Testis (tissue), 2 donors: ENCODE measurements at regions not wholly inside any gene's neighbourhood (a gene's known extent, or its start where the extent isn't known, plus 50 kb on each side); places are given as distances from the start of the nearest gene placed in this dataset.

Experiments
- POLR2A ChIP-seq: fragments of 450-650 bp; IDR thresholded peaks from one replicate; pipeline ENCODE4 v1.6.1; 2017; ENCODE audit warnings: antibody characterized with exemption, mild to moderate bottlenecking, moderate library complexity
- TF ChIP-seq, protein P1 (sequence below), 3 experiments: fragments of 450-650 bp in 2 of 3; fragments of 200-600 bp in 1 of 3; sonication (generic) in 1 of 3; IDR thresholded peaks; one replicate each; pipeline ENCODE4 v1.5.1; 2016 to 2019; ENCODE audit warnings: antibody characterized with exemption in 3 of 3, mild to moderate bottlenecking in 2 of 3, moderate library complexity in 1 of 3

DNA sequence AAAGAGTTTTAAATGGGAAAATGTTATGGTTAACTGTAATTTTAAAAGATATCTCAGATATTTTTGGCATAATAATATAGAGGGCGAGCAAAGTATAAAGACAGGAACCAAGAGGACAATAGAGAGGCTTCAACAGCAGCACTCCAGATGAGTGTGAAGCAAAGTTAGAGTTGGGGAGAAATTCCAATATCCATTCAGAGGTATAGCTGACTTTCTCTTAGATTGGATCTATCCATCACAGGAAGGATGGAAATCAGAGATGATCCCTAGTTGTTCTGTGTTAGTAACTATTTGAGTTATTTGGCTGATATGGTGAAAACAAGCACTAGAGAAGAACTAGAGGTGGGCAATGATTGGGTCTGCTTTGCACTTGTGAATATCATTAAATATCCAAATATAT is 786.0 kb upstream of the KLHL1 start:
- TF ChIP-seq, protein P1, sequence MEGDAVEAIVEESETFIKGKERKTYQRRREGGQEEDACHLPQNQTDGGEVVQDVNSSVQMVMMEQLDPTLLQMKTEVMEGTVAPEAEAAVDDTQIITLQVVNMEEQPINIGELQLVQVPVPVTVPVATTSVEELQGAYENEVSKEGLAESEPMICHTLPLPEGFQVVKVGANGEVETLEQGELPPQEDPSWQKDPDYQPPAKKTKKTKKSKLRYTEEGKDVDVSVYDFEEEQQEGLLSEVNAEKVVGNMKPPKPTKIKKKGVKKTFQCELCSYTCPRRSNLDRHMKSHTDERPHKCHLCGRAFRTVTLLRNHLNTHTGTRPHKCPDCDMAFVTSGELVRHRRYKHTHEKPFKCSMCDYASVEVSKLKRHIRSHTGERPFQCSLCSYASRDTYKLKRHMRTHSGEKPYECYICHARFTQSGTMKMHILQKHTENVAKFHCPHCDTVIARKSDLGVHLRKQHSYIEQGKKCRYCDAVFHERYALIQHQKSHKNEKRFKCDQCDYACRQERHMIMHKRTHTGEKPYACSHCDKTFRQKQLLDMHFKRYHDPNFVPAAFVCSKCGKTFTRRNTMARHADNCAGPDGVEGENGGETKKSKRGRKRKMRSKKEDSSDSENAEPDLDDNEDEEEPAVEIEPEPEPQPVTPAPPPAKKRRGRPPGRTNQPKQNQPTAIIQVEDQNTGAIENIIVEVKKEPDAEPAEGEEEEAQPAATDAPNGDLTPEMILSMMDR (IDR thresholded peaks at IDR 0.05), result no peak
- TF ChIP-seq POLR2A, result no peak
